ENCODE measurements at regions not wholly inside any gene's neighbourhood (a gene's known extent, or its start where the extent isn't known, plus 50 kb on each side); places are given as distances from the start of the nearest gene placed in this dataset.

DNA sequence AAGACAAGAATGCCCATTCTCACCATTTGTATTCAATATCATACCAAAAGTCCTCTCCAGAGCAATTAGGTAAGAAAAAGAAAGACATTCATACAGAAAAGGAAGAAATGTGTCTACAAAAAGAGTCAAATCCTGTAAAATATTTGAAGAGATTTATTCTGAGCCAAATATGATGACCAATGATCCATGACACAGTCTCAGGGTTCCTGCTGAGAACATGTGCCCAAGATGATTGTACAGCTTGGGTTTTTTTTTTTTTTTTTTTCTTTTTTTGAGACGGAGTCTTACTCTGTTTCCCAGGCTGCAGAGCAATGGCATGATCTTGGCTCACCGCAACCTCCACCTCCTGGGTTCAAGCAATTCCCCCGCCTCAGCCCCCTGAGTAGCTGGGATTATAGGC, 296.2 kb downstream of the C12orf75 start:
- TF ChIP-seq, protein P1, sequence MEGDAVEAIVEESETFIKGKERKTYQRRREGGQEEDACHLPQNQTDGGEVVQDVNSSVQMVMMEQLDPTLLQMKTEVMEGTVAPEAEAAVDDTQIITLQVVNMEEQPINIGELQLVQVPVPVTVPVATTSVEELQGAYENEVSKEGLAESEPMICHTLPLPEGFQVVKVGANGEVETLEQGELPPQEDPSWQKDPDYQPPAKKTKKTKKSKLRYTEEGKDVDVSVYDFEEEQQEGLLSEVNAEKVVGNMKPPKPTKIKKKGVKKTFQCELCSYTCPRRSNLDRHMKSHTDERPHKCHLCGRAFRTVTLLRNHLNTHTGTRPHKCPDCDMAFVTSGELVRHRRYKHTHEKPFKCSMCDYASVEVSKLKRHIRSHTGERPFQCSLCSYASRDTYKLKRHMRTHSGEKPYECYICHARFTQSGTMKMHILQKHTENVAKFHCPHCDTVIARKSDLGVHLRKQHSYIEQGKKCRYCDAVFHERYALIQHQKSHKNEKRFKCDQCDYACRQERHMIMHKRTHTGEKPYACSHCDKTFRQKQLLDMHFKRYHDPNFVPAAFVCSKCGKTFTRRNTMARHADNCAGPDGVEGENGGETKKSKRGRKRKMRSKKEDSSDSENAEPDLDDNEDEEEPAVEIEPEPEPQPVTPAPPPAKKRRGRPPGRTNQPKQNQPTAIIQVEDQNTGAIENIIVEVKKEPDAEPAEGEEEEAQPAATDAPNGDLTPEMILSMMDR (IDR thresholded peaks at IDR 0.05; ENCODE audit: low read depth, low read length): no peak
- Histone ChIP-seq H3K36me3 (no peaks in the 10 kb centered on the region), H3K9me3 (ENCODE audit: severe bottlenecking) (no peaks in the 10 kb centered on the region), H3K4me3 (ENCODE audit: low read depth, low read length) (no peak overlapping the region), H3K27ac (no peak overlapping the region), H3K27me3 (ENCODE audit: insufficient read depth, low read depth, severe bottlenecking) (no peaks in the 10 kb centered on the region)
- no peak for DNase-seq

DNA sequence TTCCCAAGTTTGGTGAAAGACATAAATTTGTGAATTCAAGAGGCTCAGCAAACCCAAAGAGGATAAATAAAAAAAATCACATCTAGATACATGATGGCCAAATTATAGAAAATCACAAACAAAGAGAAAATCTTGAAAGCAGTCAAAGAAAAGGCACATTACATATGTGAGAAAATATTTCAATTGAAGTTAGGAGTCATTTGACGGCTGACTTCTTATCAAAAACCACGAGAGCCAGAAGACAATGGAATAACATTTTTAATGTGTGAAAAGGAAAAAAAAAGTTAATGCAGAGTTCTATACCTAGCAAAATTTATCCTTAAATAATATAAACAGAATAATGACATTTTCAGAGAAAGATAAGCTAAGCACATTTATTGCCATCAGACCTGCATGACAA, 307.0 kb downstream of the C12orf75 start:
- H3K4me3 ChIP-seq (ENCODE audit: low read depth, low read length): no peak overlapping the region
- H3K36me3 ChIP-seq: no peaks in the 10 kb centered on the region
- no peak overlapping the region for H3K27ac ChIP-seq
- TF ChIP-seq, protein P1 (IDR thresholded peaks at IDR 0.05; ENCODE audit: low read depth, low read length): no peak
- H3K9me3 ChIP-seq (ENCODE audit: severe bottlenecking): peaks cover 9% of the 10 kb centered on the region
- H3K27me3 ChIP-seq (ENCODE audit: insufficient read depth, low read depth, severe bottlenecking): no peaks in the 10 kb centered on the region
- DNase-seq: no peak

DNA sequence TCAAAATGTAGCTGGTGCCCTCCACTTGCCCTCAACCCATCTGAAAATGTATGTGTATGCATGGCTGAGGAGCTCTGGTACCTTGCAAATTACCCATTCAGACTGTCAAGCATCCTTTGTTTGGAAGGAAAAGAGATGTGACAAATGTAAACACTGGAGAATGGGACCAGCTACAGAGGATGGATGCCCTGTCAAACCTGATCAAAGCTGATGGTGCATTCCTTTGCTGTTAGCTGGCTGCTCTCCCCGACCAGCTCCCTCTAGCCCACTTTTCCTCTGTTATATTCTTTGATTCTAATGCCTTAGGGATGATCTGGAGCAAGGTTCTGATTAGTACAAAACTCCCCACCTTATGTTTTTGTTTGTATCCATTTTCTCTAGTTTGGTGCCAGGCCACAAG, 310.3 kb downstream of the C12orf75 start:
- Histone ChIP-seq H3K36me3 (no peaks in the 10 kb centered on the region), H3K9me3 (ENCODE audit: severe bottlenecking) (peaks cover 9% of the 10 kb centered on the region), H3K27ac (no peak overlapping the region), H3K27me3 (ENCODE audit: insufficient read depth, low read depth, severe bottlenecking) (no peaks in the 10 kb centered on the region), H3K4me3 (ENCODE audit: low read depth, low read length) (no peak overlapping the region)
- TF ChIP-seq, protein P1 (IDR thresholded peaks at IDR 0.05; ENCODE audit: low read depth, low read length): no peak
- DNase-seq: no peak

DNA sequence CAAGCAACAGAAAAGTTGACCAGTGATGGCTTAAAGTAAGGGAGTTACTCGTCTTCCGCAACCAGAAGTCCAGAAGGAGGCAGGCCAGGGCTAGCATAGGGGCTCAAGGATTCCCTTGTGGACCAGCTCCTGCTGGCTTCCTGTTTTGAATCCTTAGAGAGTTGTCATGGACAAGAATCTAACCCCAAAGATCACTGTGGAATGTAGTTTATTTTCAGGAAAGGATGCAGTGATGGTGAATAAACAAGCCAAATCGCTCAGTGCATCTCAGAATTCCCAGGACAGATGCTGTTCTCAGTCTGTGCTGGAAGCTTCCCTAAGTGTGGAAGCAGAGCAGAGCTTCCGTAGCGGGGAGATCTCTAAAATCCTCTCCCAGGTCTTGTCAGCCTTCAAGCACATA, 311.3 kb downstream of the C12orf75 start:
- Histone ChIP-seq H3K36me3 (no peaks in the 10 kb centered on the region), H3K27me3 (ENCODE audit: insufficient read depth, low read depth, severe bottlenecking) (no peaks in the 10 kb centered on the region), H3K27ac (no peak overlapping the region), H3K9me3 (ENCODE audit: severe bottlenecking) (peaks cover 9% of the 10 kb centered on the region), H3K4me3 (ENCODE audit: low read depth, low read length) (no peak overlapping the region)
- TF ChIP-seq, protein P1 (IDR thresholded peaks at IDR 0.05; ENCODE audit: low read depth, low read length): no peak
- no peak for DNase-seq

DNA sequence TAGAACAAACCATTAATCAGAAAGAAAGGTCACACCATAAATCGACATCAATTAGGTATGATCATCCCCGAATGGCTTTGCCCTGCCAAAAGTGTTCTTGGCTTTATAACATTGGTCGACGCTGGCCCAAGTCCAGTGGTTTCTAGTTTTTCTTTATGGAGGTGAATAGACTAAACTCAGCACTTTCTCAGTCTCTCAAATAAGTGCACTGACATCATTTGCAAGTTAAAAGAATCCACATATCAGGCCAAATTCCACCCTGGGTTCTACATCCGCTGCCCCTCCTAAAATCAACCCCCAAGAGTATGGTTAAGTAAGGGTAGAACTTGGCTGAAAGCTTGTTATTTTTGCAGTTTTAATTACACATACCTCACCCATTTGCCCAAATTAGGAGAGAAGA, 314.3 kb downstream of the C12orf75 start:
- Histone ChIP-seq H3K4me3 (ENCODE audit: low read depth, low read length) (no peak overlapping the region), H3K27ac (no peak overlapping the region), H3K27me3 (ENCODE audit: insufficient read depth, low read depth, severe bottlenecking) (no peaks in the 10 kb centered on the region), H3K36me3 (no peaks in the 10 kb centered on the region), H3K9me3 (ENCODE audit: severe bottlenecking) (no peaks in the 10 kb centered on the region)
- TF ChIP-seq, protein P1 (IDR thresholded peaks at IDR 0.05; ENCODE audit: low read depth, low read length): no peak
- no peak for DNase-seq

DNA sequence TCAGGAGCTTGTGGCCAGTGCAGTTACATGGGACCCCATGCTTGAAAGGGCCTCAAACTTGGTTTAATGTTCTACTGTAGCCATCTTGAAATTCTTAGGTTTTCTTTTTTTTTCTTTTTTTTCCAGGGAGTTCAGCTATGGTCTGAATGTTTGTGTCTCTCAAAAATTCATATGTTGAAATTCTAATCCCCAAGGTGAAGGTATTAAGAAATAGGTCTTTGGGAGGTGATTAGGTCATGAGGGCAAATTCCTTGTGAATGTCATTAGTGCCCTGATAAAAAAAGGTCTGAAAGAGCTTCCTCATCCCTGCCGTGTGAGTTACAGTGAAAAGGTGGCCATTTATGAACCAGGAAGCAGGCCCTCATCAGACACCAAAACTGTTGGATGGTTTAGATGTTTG, 324.1 kb downstream of the C12orf75 start:
- Histone ChIP-seq H3K27ac (no peak overlapping the region), H3K36me3 (no peaks in the 10 kb centered on the region), H3K27me3 (ENCODE audit: insufficient read depth, low read depth, severe bottlenecking) (no peaks in the 10 kb centered on the region), H3K4me3 (ENCODE audit: low read depth, low read length) (no peak overlapping the region), H3K9me3 (ENCODE audit: severe bottlenecking) (no peaks in the 10 kb centered on the region)
- TF ChIP-seq, protein P1 (IDR thresholded peaks at IDR 0.05; ENCODE audit: low read depth, low read length): no peak
- no peak for DNase-seq

Measured in WERI-Rb-1 (cell line).